T-helper 9 cell (primary cell): ENCODE measurements at regions not wholly inside any gene's neighbourhood (a gene's known extent, or its start where the extent isn't known, plus 50 kb on each side); places are given as distances from the start of the nearest gene placed in this dataset.

ENCODE experiments used
- DNase-seq: peaks from one replicate; pipeline ENCODE4 v3.0.0-alpha.2; 2020

DNA sequence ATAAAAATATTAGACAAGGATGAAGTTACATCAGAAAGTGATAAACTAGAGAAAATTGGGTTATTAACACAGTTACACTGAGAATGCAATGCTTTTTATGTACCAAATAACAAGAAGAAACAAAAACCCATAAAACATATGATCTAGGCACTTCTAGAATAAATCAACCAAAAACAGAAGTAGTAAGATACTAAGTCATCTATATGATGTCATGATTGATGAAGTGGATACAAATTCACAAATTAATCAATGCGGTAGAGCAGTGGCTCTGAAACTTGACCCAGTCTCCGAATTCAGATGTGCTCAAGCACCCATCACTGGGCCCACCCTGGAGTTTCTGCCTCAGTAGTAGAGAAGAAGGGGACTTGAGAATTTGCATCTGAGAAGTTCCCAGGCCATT lies 112.1 kb upstream of the SSTR4 start:
- no peak for DNase-seq

GRCh38 chr20:22924046-22924737 lies 110.9 kb upstream of the SSTR4 start:
- DNase-seq: no peak

DNA sequence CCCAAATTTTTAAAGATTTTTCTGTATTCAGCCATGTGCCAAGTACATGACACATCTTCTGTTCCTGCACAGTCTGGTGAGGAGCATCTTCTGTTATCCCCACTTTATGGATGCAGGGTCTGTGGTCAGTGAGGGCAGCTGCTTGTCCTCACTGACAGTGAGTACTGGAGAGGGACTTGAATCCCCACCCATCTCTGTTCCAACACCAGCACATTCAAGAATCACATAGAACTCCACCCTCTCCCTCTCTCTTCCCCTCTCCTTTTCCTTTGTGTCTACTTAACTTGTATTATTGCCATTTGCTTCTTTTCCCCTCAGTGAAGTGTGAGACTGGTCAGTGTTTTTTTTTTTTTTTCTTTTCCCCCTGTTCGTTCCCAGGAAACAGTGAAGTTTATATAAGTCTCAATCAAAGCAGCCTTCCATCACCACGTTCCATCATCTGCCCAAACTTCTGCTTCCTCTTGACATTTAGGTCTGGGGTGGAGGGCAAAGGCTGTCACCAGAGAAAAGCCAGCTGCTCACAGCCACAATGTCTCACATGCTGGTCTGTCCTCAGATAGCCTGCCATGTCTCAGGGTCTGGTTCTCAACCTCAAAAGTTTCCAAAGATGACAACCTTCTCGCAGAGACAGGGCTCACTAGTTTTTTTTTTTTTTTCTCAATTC lies 110.0 kb upstream of the SSTR4 start:
- DNase-seq: no peak

- no peak for DNase-seq
These were observed 109.5 kb upstream of the SSTR4 start for GRCh38 chr20:22925613-22925983.

GRCh38 chr20:22927537-22927936 lies 107.6 kb upstream of the SSTR4 start:
- no peak for DNase-seq

- no peak for DNase-seq
These were observed 106.4 kb upstream of the SSTR4 start for GRCh38 chr20:22928679-22929078.

DNA sequence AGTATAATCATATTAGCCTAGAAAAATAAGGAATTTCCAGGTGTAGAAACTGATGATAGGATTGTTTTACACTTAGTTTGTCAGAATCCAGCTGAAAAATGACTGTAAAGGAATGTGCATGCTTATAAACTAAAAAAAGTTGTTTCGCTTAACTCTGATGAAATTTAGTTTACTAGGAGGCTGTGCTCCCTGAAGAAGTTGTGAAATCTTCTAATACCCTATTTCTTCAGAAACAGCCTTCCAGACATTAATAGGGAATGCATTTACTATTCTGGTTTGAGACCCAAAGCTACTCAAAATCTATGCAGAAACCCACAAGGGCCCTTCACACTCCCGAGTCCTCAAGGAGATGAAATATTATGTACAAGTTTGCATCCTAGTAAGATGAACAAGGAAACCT lies 105.5 kb upstream of the SSTR4 start:
- no peak for DNase-seq

- DNase-seq: no peak
These were observed 103.2 kb upstream of the SSTR4 start for GRCh38 chr20:22931653-22932608.

- DNase-seq: no peak
These were observed 95.9 kb upstream of the SSTR4 start for GRCh38 chr20:22939181-22939580.

DNA sequence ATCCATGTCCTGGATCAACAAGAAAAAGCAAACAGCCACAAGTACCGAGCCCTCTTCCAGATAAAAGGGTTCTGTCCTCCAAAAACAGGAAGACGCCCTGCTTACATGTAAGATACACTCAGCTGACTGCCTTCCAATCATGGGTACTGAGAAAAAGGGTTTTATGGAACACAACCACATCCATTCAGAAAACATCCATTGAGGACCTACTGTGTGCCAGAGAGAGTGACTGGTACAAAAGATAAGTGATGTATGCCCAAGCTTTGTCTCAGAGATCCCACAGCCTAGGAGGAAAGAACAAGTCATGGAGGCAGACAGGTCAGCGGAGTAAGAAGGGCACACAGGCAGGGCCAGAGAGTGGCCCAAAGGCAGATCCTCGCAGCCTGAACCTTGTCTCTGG lies 94.8 kb upstream of the SSTR4 start:
- no peak for DNase-seq

DNA sequence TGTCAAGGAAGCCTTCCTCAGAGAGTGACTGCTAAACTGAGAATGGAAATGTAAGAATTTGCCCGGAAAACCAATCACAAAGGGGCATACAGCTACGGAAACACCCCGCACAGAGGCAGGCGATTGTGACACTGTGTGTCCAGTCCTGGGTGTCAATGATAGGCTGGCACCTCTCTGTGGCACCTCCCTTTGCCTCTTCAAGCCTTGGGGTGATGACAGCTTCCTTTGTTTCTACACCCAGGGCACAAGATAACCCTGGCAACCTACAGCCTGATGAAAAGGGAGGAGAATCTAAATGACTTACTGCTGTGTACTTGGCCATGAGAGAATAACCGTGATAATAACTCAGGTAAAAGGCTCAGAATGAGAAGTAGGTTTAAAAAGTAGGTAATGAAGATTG lies 93.6 kb upstream of the SSTR4 start:
- no peak for DNase-seq

DNA sequence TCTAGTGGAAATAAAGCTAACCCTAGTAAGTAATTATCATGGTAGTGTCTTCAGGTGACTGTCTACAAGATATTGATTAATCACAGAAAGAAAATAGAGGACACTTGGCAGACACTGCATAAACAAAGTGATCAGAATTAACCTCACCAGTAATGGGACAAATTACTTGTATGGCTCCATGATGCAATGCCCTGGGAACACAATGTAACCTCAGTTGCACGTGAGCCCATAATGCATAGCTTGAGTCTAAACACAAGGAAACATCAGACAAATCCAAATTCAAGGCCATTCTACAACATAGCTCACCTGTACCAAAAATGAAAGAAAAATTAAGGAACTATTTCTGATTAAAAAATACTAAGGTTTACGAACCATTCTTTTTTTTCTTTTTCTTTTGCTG lies 92.4 kb upstream of the SSTR4 start:
- DNase-seq: no peak

DNA sequence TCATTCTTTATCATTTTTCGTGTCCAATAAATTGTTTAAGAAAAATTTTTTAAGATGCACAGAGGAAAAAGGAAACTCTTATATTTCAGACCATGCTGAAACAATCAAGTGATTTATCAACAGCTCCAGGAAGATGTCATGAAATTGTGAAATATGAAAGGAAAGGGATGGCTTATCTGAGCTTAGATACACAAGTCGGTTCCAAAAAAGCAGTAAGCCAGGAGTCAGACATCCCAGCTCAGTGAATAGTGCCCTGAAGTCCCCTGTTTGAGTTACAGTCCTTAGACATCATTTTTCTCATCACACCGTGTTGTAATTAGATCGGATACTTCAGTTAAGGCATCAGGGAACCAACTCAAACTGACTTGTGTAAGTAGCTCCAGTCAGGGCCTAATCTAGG lies 91.0 kb upstream of the SSTR4 start:
- no peak for DNase-seq

DNA sequence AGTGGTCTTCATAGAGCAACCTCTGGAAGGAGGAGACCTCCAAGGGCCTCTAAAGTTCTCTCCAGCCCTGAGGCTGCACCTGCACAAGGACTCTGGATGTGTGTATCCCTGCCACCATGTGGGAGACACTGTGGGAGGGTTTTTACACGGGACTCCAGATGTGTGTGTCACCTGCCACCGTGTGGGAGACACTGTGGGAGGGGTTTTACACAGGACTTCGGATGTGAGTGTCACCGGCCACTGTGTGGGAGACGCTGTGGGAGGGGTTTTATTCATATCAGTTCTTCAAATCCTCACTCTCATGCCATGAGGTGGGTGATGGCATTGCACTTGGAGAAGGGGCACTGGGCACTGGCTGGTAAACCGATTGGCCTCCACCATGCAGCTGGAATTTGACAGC lies 90.2 kb upstream of the SSTR4 start:
- DNase-seq: no peak

GRCh38 chr20:22946596-22946995 lies 88.5 kb upstream of the SSTR4 start:
- DNase-seq: no peak

GRCh38 chr20:22949331-22950109 lies 85.6 kb upstream of the SSTR4 start:
- no peak for DNase-seq

GRCh38 chr20:22951966-22952365 lies 83.1 kb upstream of the SSTR4 start:
- DNase-seq: no peak

- DNase-seq: no peak
These were observed 80.5 kb upstream of the SSTR4 start for GRCh38 chr20:22954661-22955060.

DNA sequence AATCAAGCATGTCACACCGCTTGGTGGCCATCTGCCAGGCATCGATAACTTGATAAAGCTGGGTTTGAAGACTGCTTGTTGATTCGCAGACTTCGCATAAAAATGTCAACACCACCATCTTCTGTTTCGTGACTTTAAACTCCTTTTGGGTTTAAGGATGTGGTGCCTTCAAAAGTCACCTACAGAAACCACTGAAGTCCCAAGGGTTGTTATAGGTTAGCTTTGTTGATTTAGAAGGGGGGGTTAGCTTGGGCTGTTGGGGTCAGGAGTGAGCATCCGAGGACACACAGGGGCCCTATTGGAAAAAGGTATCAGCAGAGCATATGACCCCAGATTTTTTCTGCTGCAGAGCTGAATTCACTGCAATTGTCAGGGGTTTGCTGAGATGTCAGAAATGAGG lies 76.7 kb upstream of the SSTR4 start:
- no peak for DNase-seq

GRCh38 chr20:22962567-22963439 lies 72.3 kb upstream of the SSTR4 start:
- DNase-seq: no peak

DNA sequence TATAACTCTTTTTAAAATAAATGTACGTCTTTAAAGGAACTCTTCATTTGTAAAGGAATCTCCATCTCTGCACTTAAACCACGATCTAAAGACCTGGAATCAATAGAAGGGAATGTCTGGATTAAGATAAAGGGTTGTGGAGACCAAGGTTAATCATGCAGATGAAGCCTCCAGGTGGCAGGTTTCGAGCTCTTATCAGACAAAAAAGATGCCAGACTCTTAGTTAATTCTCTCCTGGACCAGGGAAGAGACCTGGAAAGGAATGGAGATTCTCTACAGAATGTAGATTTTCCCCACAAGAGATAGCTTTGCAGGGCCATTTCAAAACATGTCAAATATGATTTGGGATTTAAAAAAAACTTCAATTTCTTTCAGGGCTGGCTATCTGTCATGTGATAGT lies 71.5 kb upstream of the SSTR4 start:
- DNase-seq: no peak
